Renal cortical epithelial cell (primary cell): ENCODE measurements at regions not wholly inside any gene's neighbourhood (a gene's known extent, or its start where the extent isn't known, plus 50 kb on each side); places are given as distances from the start of the nearest gene placed in this dataset.
"Not testable (repeated sequence)": the region's sequence is repeated elsewhere in the genome, so short reads cannot be mapped to it uniquely, and the experiment has no call there.

ENCODE experiments used
- DNase-seq: peaks from one replicate; pipeline ENCODE4 v3.0.0-alpha.2; 2011; ENCODE audit warnings: low read depth

GRCh38 chr20:53721445-53721963 lies 127.9 kb upstream of the ZNF217 start:
- DNase-seq, result not testable (repeated sequence)

GRCh38 chr20:53719171-53719803 lies 125.6 kb upstream of the ZNF217 start:
- not testable (repeated sequence) for DNase-seq

- no peak for DNase-seq
Measured at GRCh38 chr20:53718142-53719021, 124.7 kb upstream of the ZNF217 start.

- DNase-seq, result peak; percentile 63
Measured at GRCh38 chr20:53716395-53716794, 122.8 kb upstream of the ZNF217 start.

- DNase-seq, result no peak
Measured at GRCh38 chr20:53714524-53714923, 120.9 kb upstream of the ZNF217 start.

GRCh38 chr20:53713328-53714056 lies 119.9 kb upstream of the ZNF217 start:
- no peak for DNase-seq

GRCh38 chr20:53712212-53712977 lies 118.8 kb upstream of the ZNF217 start:
- peak; percentile 25 for DNase-seq

- DNase-seq, result peak; percentile 63
Measured at GRCh38 chr20:53711333-53712211, 117.9 kb upstream of the ZNF217 start.

GRCh38 chr20:53708129-53708968 lies 114.7 kb upstream of the ZNF217 start:
- peak; percentile 92 for DNase-seq

- peak; percentile 64 for DNase-seq
Measured at GRCh38 chr20:53707371-53708055, 113.9 kb upstream of the ZNF217 start.

- peak; percentile 36 for DNase-seq
Measured at GRCh38 chr20:53706466-53707370, 113.1 kb upstream of the ZNF217 start.

- peak; percentile 81 for DNase-seq
Measured at GRCh38 chr20:53706008-53706465, 112.4 kb upstream of the ZNF217 start.

- DNase-seq, result no peak
Measured at GRCh38 chr20:53702617-53703016, 109.0 kb upstream of the ZNF217 start.

GRCh38 chr20:53699906-53700305 lies 106.3 kb upstream of the ZNF217 start:
- DNase-seq, result peak; percentile 18

GRCh38 chr20:53699085-53699674 lies 105.5 kb upstream of the ZNF217 start:
- DNase-seq, result peak; percentile 54

GRCh38 chr20:53698371-53698978 lies 104.8 kb upstream of the ZNF217 start:
- DNase-seq, result no peak
